GM13976 (cell line): ENCODE measurements at regions not wholly inside any gene's neighbourhood (a gene's known extent, or its start where the extent isn't known, plus 50 kb on each side); places are given as distances from the start of the nearest gene placed in this dataset.

Source experiments
- DNase-seq: peaks from one replicate; pipeline ENCODE4 v3.0.0; 2012; ENCODE audit warnings: low spot score
- in situ Hi-C: fragments of 300-500 bp; cut with MboI; formaldehyde crosslinking; loops from one replicate; pipeline ENCODE4 v1.12.0; 2022; ENCODE audit warnings: low sequenced_read_pairs, mixed read lengths, inconsistent platforms; ENCODE audit not compliant: unreplicated experiment
- TF ChIP-seq, protein P1 (sequence below): IDR thresholded peaks from 2 replicates; pipeline ENCODE4 v1.5.1; 2012; ENCODE audit warnings: borderline replicate concordance, mild to moderate bottlenecking; ENCODE audit not compliant: insufficient read depth; ENCODE audit errors: extremely low read depth, missing control alignments, control extremely low read depth

- DNase-seq: no peak
- TF ChIP-seq, protein P1, sequence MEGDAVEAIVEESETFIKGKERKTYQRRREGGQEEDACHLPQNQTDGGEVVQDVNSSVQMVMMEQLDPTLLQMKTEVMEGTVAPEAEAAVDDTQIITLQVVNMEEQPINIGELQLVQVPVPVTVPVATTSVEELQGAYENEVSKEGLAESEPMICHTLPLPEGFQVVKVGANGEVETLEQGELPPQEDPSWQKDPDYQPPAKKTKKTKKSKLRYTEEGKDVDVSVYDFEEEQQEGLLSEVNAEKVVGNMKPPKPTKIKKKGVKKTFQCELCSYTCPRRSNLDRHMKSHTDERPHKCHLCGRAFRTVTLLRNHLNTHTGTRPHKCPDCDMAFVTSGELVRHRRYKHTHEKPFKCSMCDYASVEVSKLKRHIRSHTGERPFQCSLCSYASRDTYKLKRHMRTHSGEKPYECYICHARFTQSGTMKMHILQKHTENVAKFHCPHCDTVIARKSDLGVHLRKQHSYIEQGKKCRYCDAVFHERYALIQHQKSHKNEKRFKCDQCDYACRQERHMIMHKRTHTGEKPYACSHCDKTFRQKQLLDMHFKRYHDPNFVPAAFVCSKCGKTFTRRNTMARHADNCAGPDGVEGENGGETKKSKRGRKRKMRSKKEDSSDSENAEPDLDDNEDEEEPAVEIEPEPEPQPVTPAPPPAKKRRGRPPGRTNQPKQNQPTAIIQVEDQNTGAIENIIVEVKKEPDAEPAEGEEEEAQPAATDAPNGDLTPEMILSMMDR: no peak
- in situ Hi-C loops: no loop called here
These were observed 409.5 kb upstream of the PROK2 start for GRCh38 chr3:72194458-72194857.

GRCh38 chr3:72193771-72194430 lies 409.0 kb upstream of the PROK2 start:
- TF ChIP-seq, protein P1: no peak
- in situ Hi-C loops: no loop called here
- no peak for DNase-seq

GRCh38 chr3:72192572-72192971 lies 407.6 kb upstream of the PROK2 start:
- TF ChIP-seq, protein P1: no peak
- in situ Hi-C loops: no loop called here
- DNase-seq: no peak

DNA sequence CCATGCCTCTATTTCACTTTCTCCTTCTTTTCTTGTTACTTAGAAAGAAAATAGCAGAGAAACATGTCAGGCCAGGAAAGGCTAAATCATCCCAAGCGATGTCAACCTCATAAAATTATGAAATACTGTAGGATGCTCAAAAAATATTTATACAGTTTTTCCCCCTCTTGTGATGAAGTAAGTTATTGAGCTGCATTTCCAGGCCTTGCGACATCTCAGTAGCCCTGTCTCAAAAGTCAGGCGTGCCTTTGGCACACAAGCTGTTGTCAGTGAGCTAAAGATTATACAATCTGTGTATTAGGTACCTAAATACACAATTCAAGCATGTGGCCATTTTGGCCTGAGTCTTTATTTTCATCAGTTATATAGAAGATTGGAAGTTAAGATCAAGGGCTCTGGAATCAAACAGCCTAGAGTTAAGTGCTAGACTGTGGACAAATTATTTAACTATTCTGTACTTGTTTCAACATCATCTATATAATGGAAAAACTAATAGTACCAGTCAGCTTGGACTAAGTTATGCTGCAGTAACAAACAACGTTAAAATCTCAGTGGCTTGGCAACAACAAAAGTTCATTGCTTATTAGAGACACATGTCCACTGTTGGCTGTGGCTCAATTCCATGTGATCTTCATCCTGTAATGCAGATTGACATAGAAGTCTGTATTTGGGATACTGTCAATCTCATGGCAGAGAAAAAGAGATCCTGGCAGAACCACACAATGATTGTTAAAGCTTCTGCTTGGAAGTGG lies 406.4 kb upstream of the PROK2 start:
- in situ Hi-C loops: no loop called here
- TF ChIP-seq, protein P1: no peak
- DNase-seq: no peak

- in situ Hi-C loops: no loop called here
- DNase-seq: no peak
- TF ChIP-seq, protein P1: no peak
These were observed 405.1 kb upstream of the PROK2 start for GRCh38 chr3:72190050-72190449.

GRCh38 chr3:72189339-72189738 lies 404.4 kb upstream of the PROK2 start:
- no peak for DNase-seq
- TF ChIP-seq, protein P1: no peak
- in situ Hi-C loops: no loop called here
